GM12891 (cell line): ENCODE measurements at regions not wholly inside any gene's neighbourhood (a gene's known extent, or its start where the extent isn't known, plus 50 kb on each side); places are given as distances from the start of the nearest gene placed in this dataset.

ENCODE experiments used
- DNase-seq: peaks from one replicate; pipeline ENCODE4 v3.0.0; 2011; ENCODE audit warnings: low spot score; ENCODE audit not compliant: insufficient read length
- FAIRE-seq: peaks from 2 replicates; lab custom pipeline; 2011; peaks lifted over from hg19 to GRCh38; lab: Jason Lieb, UNC
- PAX5 ChIP-seq: IDR thresholded peaks from 2 replicates; pipeline ENCODE4 v1.6.1; 2011; ENCODE audit warnings: low read length, moderate library complexity, mild to moderate bottlenecking; ENCODE audit not compliant: insufficient read depth, severe bottlenecking
- POLR2A ChIP-seq: IDR thresholded peaks from 2 replicates; pipeline ENCODE4 v1.6.1; 2011; ENCODE audit warnings: low read depth, low read length, control low read depth
- POLR2AphosphoS5 ChIP-seq: IDR thresholded peaks from 2 replicates; pipeline ENCODE4 v1.6.1; 2011; ENCODE audit warnings: low read depth, low read length, control low read depth
- POU2F2 ChIP-seq: IDR thresholded peaks from 2 replicates; pipeline ENCODE4 v1.6.1; 2011; ENCODE audit warnings: low read depth, mild to moderate bottlenecking, control low read depth, low read length, moderate library complexity
- SPI1 ChIP-seq: IDR thresholded peaks from 2 replicates; pipeline ENCODE4 v1.6.1; 2011; ENCODE audit warnings: low read depth, low read length, control low read depth
- TAF1 ChIP-seq: IDR thresholded peaks from 2 replicates; pipeline ENCODE4 v1.6.1; 2011; ENCODE audit warnings: low read depth, low read length, control low read depth

- TF ChIP-seq SPI1 (no peak), POLR2AphosphoS5 (no peak)
- FAIRE-seq: no peak
- no peak for DNase-seq
These were observed 69.3 kb upstream of the PDE5A start for GRCh38 chr4:119697887-119698393.

- no peak for TF ChIP-seq POLR2A
- no peak for TF ChIP-seq TAF1
- no peak for TF ChIP-seq SPI1
- no peak for TF ChIP-seq PAX5
- no peak for TF ChIP-seq POU2F2
- no peak for TF ChIP-seq POLR2AphosphoS5
- DNase-seq: no peak
- FAIRE-seq: no peak
These were observed 68.4 kb upstream of the PDE5A start for GRCh38 chr4:119696963-119697362.

- no peak for TF ChIP-seq POLR2AphosphoS5
- FAIRE-seq (no peak), DNase-seq (no peak)
These were observed 66.6 kb upstream of the PDE5A start for GRCh38 chr4:119695216-119695615.

- TF ChIP-seq SPI1: no peak
- no peak for DNase-seq
These were observed 64.5 kb upstream of the PDE5A start for GRCh38 chr4:119693126-119693525.

GRCh38 chr4:119692001-119692400, 63.4 kb upstream of the PDE5A start:
- no peak for FAIRE-seq
- DNase-seq: no peak
- TF ChIP-seq TAF1 (no peak), POU2F2 (no peak), POLR2A (no peak), POLR2AphosphoS5 (no peak), SPI1 (no peak), PAX5 (no peak)

More at GRCh38 chr4:119693126-119693525, 64.5 kb upstream of the PDE5A start:
- FAIRE-seq: no peak

- DNase-seq (no peak), FAIRE-seq (no peak)
- TF ChIP-seq SPI1: no peak
- TF ChIP-seq TAF1: no peak
- no peak for TF ChIP-seq POLR2A
- no peak for TF ChIP-seq POU2F2
- no peak for TF ChIP-seq PAX5
- TF ChIP-seq POLR2AphosphoS5: no peak
These were observed 62.3 kb upstream of the PDE5A start for GRCh38 chr4:119690871-119691270.

- DNase-seq: no peak
- no peak for FAIRE-seq
- no peak for TF ChIP-seq POLR2A
- no peak for TF ChIP-seq POU2F2
- TF ChIP-seq PAX5: no peak
- TF ChIP-seq SPI1: no peak
- TF ChIP-seq TAF1: no peak
- TF ChIP-seq POLR2AphosphoS5: no peak
These were observed 59.8 kb upstream of the PDE5A start for GRCh38 chr4:119688446-119688845.

- FAIRE-seq: no peak
- no peak for DNase-seq
- TF ChIP-seq TAF1 (no peak), POU2F2 (no peak), PAX5 (no peak), POLR2AphosphoS5 (no peak)
These were observed 55.9 kb upstream of the PDE5A start for GRCh38 chr4:119684463-119684862.

GRCh38 chr4:119683518-119683917, 54.9 kb upstream of the PDE5A start:
- FAIRE-seq (no peak), DNase-seq (no peak)

GRCh38 chr4:119682099-119682498, 53.5 kb upstream of the PDE5A start:
- TF ChIP-seq TAF1 (no peak), POLR2A (no peak), POLR2AphosphoS5 (no peak)
- no peak for DNase-seq
- no peak for FAIRE-seq

More at GRCh38 chr4:119683518-119683917, 54.9 kb upstream of the PDE5A start:
- no peak for TF ChIP-seq PAX5
- TF ChIP-seq POU2F2: no peak

- DNase-seq (no peak), FAIRE-seq (no peak)
- no peak for TF ChIP-seq TAF1
- TF ChIP-seq POU2F2: no peak
- no peak for TF ChIP-seq POLR2A
- no peak for TF ChIP-seq SPI1
- TF ChIP-seq POLR2AphosphoS5: no peak
- no peak for TF ChIP-seq PAX5
These were observed 50.6 kb upstream of the PDE5A start for GRCh38 chr4:119679251-119679650.
